NCI-H524 treated with DMSO at 0.1 percent for 48 hours (cell line): ENCODE measurements at regions not wholly inside any gene's neighbourhood (a gene's known extent, or its start where the extent isn't known, plus 50 kb on each side); places are given as distances from the start of the nearest gene placed in this dataset.
A peak's percentile ranks its signal among the peaks of the same experiment; 100 is the strongest.

Experiments
- DNase-seq: peaks from one replicate; lab custom pipeline; 2025; lab: John Stamatoyannopoulos, UW

DNA sequence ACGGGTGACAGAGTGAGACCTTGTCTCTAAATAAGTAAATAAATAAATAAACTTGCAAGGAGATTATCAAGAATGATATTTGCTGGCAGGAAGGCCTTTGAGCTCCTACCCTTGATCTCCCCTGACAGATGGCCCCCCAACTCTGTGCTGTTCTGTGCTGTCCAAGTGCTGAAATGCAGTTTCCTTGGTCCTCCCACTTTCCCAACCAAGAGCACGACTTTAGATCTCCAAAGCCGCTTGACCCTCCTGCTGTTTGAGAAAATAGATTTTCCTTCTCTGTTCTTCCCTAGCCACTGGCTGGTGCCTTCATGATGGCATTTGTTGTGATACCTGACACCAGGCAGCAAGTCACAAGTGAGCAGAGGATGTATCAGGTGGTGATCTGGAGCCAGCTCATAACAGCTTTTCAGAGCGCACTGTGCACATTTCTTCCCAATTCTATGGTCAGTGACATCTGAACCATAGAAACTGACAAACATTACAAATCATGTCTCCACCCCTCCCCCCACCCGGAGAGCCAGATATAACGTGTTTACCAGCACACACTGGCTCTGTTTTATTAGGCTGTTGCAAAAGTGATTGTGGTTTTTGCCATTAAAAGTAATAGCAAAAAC lies 80.0 kb upstream of the PUM3 start:
- DNase-seq: no peak

DNA sequence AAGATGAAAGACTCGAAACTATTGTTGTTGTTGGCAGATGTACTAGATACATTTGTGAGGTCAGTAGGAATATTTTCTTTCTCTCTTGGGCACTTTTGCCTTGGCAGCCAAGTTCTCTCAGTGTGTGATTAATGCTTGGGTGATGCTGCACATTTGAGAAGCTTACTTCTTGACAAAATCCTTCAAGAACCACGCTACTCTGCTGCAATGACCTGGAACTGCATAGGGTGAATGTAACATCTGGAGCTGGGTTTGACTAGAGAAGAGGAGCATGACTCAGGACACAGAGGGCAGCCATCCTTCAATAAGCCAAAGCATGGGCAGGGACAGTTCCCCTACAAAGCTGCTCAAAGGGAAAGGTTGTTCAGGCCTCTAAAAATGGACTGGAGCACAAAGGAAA lies 75.5 kb upstream of the PUM3 start:
- no peak for DNase-seq

DNA sequence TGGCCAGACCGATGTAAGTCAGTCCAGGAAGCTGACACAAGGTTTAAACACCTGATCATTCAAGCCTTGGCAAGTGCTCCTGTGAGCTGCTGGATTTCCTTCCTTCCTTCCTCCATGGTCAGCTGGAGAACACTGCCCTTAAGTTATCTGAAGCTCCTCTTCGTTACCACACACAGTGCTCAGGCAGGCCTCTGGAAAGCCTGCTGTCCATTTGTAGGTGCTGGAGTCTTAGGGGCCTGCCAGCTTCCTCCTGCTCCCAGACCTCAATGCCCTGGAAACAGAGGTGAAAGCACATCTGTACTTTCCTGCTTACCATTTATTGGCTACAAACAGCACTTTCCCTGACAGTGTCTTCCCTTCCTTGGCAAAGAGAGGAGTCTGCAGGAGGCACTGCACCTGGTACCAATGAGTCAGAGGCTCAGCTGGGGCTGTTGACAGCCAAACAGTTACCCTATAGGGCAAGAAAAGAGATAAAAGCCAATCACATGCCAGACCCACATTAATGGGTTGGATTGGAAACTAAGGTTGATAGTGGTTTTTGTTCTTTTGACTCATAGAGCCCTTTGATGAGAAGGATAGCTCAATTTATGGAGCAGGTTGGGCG lies 72.6 kb upstream of the PUM3 start:
- DNase-seq: no peak

DNA sequence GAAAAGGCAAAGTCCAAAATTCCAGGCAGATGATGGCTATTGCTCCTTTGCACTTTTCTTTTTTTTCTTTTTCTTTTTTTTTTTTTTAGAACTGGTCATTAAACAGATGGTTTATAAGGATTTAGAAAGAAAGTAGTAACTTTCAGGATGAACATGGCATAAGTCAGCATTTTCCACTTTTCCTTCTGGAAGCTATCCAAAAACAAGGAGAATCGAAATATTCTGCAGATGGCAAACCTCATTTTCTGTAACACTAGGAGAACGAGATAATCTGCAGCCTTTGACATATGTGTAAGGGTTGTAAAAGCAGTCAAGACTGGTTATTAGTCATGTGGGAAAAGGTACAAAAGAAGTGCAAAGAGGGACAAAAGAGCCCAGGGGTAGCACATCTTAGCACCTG lies 69.1 kb upstream of the PUM3 start:
- peak; percentile 34 for DNase-seq

DNA sequence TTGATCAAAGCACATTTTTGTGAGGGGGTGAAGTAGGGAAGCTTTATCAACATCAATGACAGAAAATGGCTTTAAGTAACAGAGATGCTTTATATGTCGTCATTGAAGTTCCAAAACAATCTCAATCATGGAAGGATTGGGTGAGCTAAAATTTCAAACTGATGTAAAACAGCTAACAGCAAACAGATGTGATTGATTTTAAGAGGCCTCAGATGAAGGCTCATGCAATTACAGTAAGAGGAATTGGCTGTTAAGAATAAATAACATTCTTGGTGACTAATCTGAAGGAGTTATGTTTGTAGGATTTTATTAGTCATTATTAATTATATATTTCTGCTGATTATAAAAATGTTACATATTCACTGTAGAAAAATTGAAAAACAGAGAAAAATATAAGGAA lies 63.5 kb upstream of the PUM3 start:
- no peak for DNase-seq

- no peak for DNase-seq
These were observed 60.5 kb upstream of the PUM3 start for GRCh38 chr9:2904242-2904930.
